GM12878 (cell line): ENCODE measurements at regions not wholly inside any gene's neighbourhood (a gene's known extent, or its start where the extent isn't known, plus 50 kb on each side); places are given as distances from the start of the nearest gene placed in this dataset.

Experiments used
- ATAC-seq: fragments of 200-7000 bp; cut with Tn5 transposase; 3 replicates; pipeline ENCODE4 v1.9.1; 2020; ENCODE audit warnings: mild to moderate bottlenecking, moderate library complexity
- BruUV-seq: library from RNA; stranded (reverse); fragments of 400-500 nt; replicated peaks from 2 replicates; lab custom pipeline; 2021; lab: Mats Ljungman, UMichigan
- CTCF ChIA-PET: fragments of 300-600 bp; sonication (Branson Sonifier 250); formaldehyde crosslinking; extraction: SDS; loops from one replicate; lab custom pipeline; 2021; ENCODE audit warnings: inconsistent platforms; lab: Yijun Ruan, JAX
- POLR2A ChIA-PET: fragments of 350-600 bp; formaldehyde crosslinking; extraction: SDS; loops from one replicate; lab custom pipeline; 2021; ENCODE audit warnings: inconsistent platforms; lab: Charles Lee
- RAD21 ChIA-PET: fragments of 300-600 bp; sonication (Branson Sonifier 250); formaldehyde crosslinking; loops from one replicate; lab custom pipeline; 2023; ENCODE audit warnings: antibody characterized with exemption; ENCODE audit not compliant: unreplicated experiment; lab: Charles Lee
- SMC1A ChIA-PET: fragments of 300-600 bp; sonication (Branson Sonifier 250); formaldehyde crosslinking; loops from one replicate; lab custom pipeline; 2023; ENCODE audit not compliant: unreplicated experiment, uncharacterized antibody; lab: Charles Lee
- DNase-seq: peaks from one replicate; pipeline ENCODE4 v3.0.0-alpha.2; 2011; ENCODE audit warnings: low read depth, low spot score
- FAIRE-seq: peaks from 3 replicates; lab custom pipeline; 2011; peaks lifted over from hg19 to GRCh38; lab: Jason Lieb, UNC
- H2AFZ ChIP-seq: 2 replicates; pipeline ENCODE4 v1.6.0; 2011; ENCODE audit warnings: low read depth, low read length, control low read depth; ENCODE audit not compliant: control insufficient read depth
- H3K27ac ChIP-seq: 2 replicates; pipeline ENCODE4 v1.5.1; 2011; ENCODE audit warnings: control low read depth; ENCODE audit not compliant: control insufficient read depth, insufficient read depth
- H3K27me3 ChIP-seq, 2 experiments: replicated peaks in 1 of 2; 2 replicates each; pipeline versions ENCODE4 v1.6.0 to v1.6.1; 2011; ENCODE audit warnings: low read length in 1 of 2; ENCODE audit not compliant: control insufficient read depth in 2 of 2, insufficient read depth in 2 of 2
- H3K36me3 ChIP-seq, 2 experiments: 2 replicates each; pipeline ENCODE4 v1.5.1; 2011; ENCODE audit warnings: low read length in 1 of 2; ENCODE audit not compliant: control insufficient read depth in 2 of 2, insufficient read depth in 2 of 2
- H3K4me1 ChIP-seq: 2 replicates; pipeline ENCODE4 v1.6.1; 2011; ENCODE audit warnings: mild to moderate bottlenecking, low read length, moderate library complexity, mixed read lengths; ENCODE audit not compliant: control insufficient read depth, insufficient read depth
- H3K4me2 ChIP-seq: 2 replicates; pipeline ENCODE4 v1.6.0; 2011; ENCODE audit warnings: control low read depth; ENCODE audit not compliant: control insufficient read depth, insufficient read depth
- H3K4me3 ChIP-seq: fragments of 200-600 bp; sonication (generic); 2 replicates; pipeline ENCODE4 v1.5.1; 2016
- H3K79me2 ChIP-seq: 2 replicates; pipeline ENCODE4 v1.6.0; 2011; ENCODE audit warnings: low read length; ENCODE audit not compliant: control insufficient read depth, insufficient read depth
- H3K9ac ChIP-seq: 2 replicates; pipeline ENCODE4 v1.8.0; 2011; ENCODE audit warnings: low read length, control low read depth, mixed read lengths; ENCODE audit not compliant: control insufficient read depth, insufficient read depth
- H3K9me3 ChIP-seq: replicated peaks from 3 replicates; pipeline ENCODE4 v1.5.1; 2011; ENCODE audit warnings: mild to moderate bottlenecking, low read length; ENCODE audit not compliant: control insufficient read depth, insufficient read depth
- H4K20me1 ChIP-seq: 2 replicates; pipeline ENCODE4 v1.6.0; 2011; ENCODE audit not compliant: control insufficient read depth, insufficient read depth
- ATF7 ChIP-seq: fragments of 450-650 bp; IDR thresholded peaks from 2 replicates; pipeline ENCODE4 v1.6.1; 2016; ENCODE audit warnings: low read depth, mild to moderate bottlenecking
- CEBPB ChIP-seq, 2 experiments: fragments of 150-350 bp in 1 of 2; IDR thresholded peaks; 2 replicates each; pipeline ENCODE4 v1.6.1; 2012 to 2014; ENCODE audit warnings: low read depth in 2 of 2, low read length in 2 of 2, borderline replicate concordance in 1 of 2, inconsistent platforms in 1 of 2
- CREM ChIP-seq: IDR thresholded peaks from 2 replicates; pipeline ENCODE4 v1.6.1; 2014; ENCODE audit warnings: antibody characterized with exemption, low read depth
- EP300 ChIP-seq, 2 experiments: fragments of 150-350 bp in 1 of 2; IDR thresholded peaks; 2 replicates each; pipeline ENCODE4 v1.6.1; 2011 to 2012; ENCODE audit warnings: low read depth in 2 of 2, low read length in 2 of 2, borderline replicate concordance in 1 of 2, improper control_type of control experiment in 1 of 2, inconsistent platforms in 1 of 2; ENCODE audit not compliant: control insufficient read depth in 1 of 2
- HDAC2 ChIP-seq: fragments of 200-600 bp; sonication (generic); IDR thresholded peaks from 2 replicates; pipeline ENCODE4 v1.6.1; 2017
- NFXL1 ChIP-seq: fragments of 450-650 bp; IDR thresholded peaks from 2 replicates; pipeline ENCODE4 v1.6.1; 2017; ENCODE audit warnings: antibody characterized with exemption, mild to moderate bottlenecking, borderline replicate concordance
- NR2C1 ChIP-seq: fragments of 450-650 bp; IDR thresholded peaks from 2 replicates; pipeline ENCODE4 v1.6.1; 2017; ENCODE audit warnings: antibody characterized with exemption, mild to moderate bottlenecking, moderate library complexity
- POLR2A ChIP-seq: IDR thresholded peaks from 2 replicates; pipeline ENCODE4 v1.6.1; 2011; ENCODE audit warnings: low read depth, mild to moderate bottlenecking, low read length
- SP1 ChIP-seq: IDR thresholded peaks from one replicate; pipeline ENCODE4 v1.6.1; 2011; ENCODE audit warnings: low read depth, low read length
- SREBF2 ChIP-seq: IDR thresholded peaks from 2 replicates; pipeline ENCODE4 v1.6.1; 2012; ENCODE audit warnings: mild to moderate bottlenecking, low read length
- TAF1 ChIP-seq: IDR thresholded peaks from 2 replicates; pipeline ENCODE4 v1.6.1; 2011; ENCODE audit warnings: mild to moderate bottlenecking, low read depth, low read length, borderline replicate concordance
- TBL1XR1 ChIP-seq: IDR thresholded peaks from 2 replicates; pipeline ENCODE4 v1.6.1; 2012; ENCODE audit warnings: low read depth, low read length, improper control_type of control experiment
- ZNF207 ChIP-seq: fragments of 450-650 bp; IDR thresholded peaks from 2 replicates; pipeline ENCODE4 v1.6.1; 2014; ENCODE audit warnings: antibody characterized with exemption, mild to moderate bottlenecking, borderline replicate concordance
- WGBS: methylation state at CpG from one replicate; pipeline ENCODE4 v1.1.6; 2016; ENCODE audit warnings: low lambda C conversion rate; ENCODE audit not compliant: insufficient replicate concordance, insufficient coverage; ENCODE audit errors: missing lambda C conversion rate; 5-methylcytosine and 5-hydroxymethylcytosine counted together
- in situ Hi-C: fragments of 300-500 bp; cut with MboI; formaldehyde crosslinking; loops from 9 replicates; pipeline ENCODE4 v1.14.3; 2018; ENCODE audit warnings: mixed read lengths
- intact Hi-C: fragments of 100-400 bp; cut with micrococcal nuclease; formaldehyde crosslinking; loops from one replicate; pipeline ENCODE4 v1.14.2; 2022; ENCODE audit not compliant: unreplicated experiment
- TF ChIP-seq, protein P1 (sequence below): IDR thresholded peaks from 2 replicates; pipeline ENCODE4 v1.6.1; 2011; ENCODE audit warnings: mild to moderate bottlenecking, low read depth, low read length, moderate library complexity; ENCODE audit not compliant: insufficient replicate concordance
- TF ChIP-seq, protein P2 (sequence below): fragments of 450-650 bp; IDR thresholded peaks from 2 replicates; pipeline ENCODE4 v1.6.1; 2016; ENCODE audit warnings: mild to moderate bottlenecking

DNA sequence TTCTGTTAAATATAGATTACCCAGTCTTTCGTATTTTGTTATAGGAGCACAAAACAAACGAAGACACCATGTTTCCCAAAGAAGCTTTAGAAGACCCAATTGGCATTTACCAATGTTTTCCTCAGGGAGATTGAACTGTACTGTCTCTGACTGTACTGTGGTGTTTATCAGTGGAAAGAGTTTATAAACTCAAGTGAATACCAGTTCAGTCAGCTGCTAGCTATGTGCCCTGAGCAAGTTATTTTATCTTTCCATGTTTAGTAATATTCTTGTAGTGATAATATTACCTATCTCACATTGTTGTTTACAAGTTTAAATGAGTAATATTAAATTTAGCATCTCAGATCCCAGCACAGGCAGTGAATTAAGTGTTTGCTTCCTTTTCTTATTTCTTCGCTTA lies 773.2 kb downstream of the KCNA4 start:
- Histone ChIP-seq H2AFZ (no peak overlapping the region), H3K9me3 (no peaks in the 10 kb centered on the region), H3K9ac (no peak overlapping the region), H3K4me2 (no peak overlapping the region), H3K36me3 (no peaks in the 10 kb centered on the region), H3K4me3 (no peak overlapping the region), H3K27ac (no peak overlapping the region), H3K79me2 (no peaks in the 10 kb centered on the region), H3K4me1 (no peaks in the 10 kb centered on the region), H3K27me3 (no peaks in the 10 kb centered on the region), H4K20me1 (no peaks in the 10 kb centered on the region)
- FAIRE-seq (no peak), ATAC-seq (no peak), DNase-seq (no peak)
- SMC1A ChIA-PET, result interaction anchor here (0.6 to 1.3 kb wide), 2 partner anchors 82 to 556 kb away, joined by 3 to 4 read pairs; no protein-coding TSS in a partner anchor
- TF ChIP-seq SP1 (no peak), ATF7 (no peak), NR2C1 (no peak), CREM (no peak), CEBPB (IDR thresholded peaks at IDR 0.05; ENCODE audit: borderline replicate concordance in 1 of 2, low read depth in 2 of 2, low read length in 2 of 2) (no peak), NFXL1 (no peak), POLR2A (no peak), TBL1XR1 (no peak), EP300 (IDR thresholded peaks at IDR 0.05; ENCODE audit: borderline replicate concordance in 1 of 2, control insufficient read depth in 1 of 2, low read depth in 2 of 2, low read length in 2 of 2) (no peak)
- in situ Hi-C loops, result no loop called here
- BruUV-seq, result no TSS peak
- intact Hi-C loops, result no loop called here
- POLR2A ChIA-PET, result no interaction called here
- WGBS, result 2% methylated on average over 3 of the region's 3 CpGs
- RAD21 ChIA-PET, result interaction anchor here (1.0 to 1.1 kb wide), 2 partner anchors 17 to 87 kb away, joined by 3 read pairs; no protein-coding TSS in a partner anchor
- CTCF ChIA-PET, result interaction anchor here (0.6 to 2.8 kb wide), 2 partner anchors 58 to 86 kb away, joined by 4 to 11 read pairs; no protein-coding TSS in a partner anchor

DNA sequence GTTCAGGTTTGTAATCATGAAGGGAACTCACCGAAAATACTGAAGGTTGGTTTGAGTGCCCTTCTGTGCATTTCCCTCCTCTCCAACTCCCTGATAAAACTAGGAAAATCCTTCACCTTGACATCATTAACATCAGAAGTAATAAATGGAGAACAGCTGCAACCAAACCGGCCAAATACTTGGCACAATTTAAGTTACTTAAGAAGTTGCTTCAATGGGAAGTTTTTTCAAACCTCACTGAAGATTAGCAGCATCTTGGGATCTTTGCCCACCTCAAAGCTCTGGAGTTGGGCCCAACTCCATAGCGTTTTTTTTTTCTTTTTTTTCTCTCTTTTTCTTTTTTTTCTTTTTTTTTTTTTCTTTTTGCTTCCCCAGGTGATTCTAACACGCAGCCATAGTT lies 784.8 kb downstream of the KCNA4 start:
- Histone ChIP-seq H3K27ac (no peak overlapping the region), H3K4me1 (no peaks in the 10 kb centered on the region), H3K4me2 (no peak overlapping the region), H3K79me2 (no peaks in the 10 kb centered on the region), H3K9ac (no peak overlapping the region), H2AFZ (no peak overlapping the region), H3K27me3 (no peaks in the 10 kb centered on the region), H3K9me3 (no peaks in the 10 kb centered on the region), H4K20me1 (no peaks in the 10 kb centered on the region)
- in situ Hi-C loops, result no loop called here
- ChIA-PET CTCF (no interaction called here), RAD21 (no interaction called here)
- intact Hi-C loops, result no loop called here
- WGBS, result 0% methylated on average over 4 of the region's 4 CpGs
- TF ChIP-seq, protein P1, sequence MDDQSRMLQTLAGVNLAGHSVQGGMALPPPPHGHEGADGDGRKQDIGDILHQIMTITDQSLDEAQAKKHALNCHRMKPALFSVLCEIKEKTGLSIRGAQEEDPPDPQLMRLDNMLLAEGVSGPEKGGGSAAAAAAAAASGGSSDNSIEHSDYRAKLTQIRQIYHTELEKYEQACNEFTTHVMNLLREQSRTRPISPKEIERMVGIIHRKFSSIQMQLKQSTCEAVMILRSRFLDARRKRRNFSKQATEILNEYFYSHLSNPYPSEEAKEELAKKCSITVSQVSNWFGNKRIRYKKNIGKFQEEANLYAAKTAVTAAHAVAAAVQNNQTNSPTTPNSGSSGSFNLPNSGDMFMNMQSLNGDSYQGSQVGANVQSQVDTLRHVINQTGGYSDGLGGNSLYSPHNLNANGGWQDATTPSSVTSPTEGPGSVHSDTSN, result no peak
- TF ChIP-seq TAF1 (no peak), SREBF2 (no peak), ZNF207 (no peak), HDAC2 (no peak)
- TF ChIP-seq, protein P2, sequence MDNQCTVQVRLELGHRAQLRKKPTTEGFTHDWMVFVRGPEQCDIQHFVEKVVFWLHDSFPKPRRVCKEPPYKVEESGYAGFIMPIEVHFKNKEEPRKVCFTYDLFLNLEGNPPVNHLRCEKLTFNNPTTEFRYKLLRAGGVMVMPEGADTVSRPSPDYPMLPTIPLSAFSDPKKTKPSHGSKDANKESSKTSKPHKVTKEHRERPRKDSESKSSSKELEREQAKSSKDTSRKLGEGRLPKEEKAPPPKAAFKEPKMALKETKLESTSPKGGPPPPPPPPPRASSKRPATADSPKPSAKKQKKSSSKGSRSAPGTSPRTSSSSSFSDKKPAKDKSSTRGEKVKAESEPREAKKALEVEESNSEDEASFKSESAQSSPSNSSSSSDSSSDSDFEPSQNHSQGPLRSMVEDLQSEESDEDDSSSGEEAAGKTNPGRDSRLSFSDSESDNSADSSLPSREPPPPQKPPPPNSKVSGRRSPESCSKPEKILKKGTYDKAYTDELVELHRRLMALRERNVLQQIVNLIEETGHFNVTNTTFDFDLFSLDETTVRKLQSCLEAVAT, result no peak
- TF ChIP-seq, all 136 proteins: peak for 0
- FAIRE-seq, result no peak
- ChIA-PET POLR2A (no interaction called here), SMC1A (no interaction called here)
- ATAC-seq, result no peak
- BruUV-seq, result no TSS peak
- Histone ChIP-seq H3K4me3 (no peak overlapping the region), H3K36me3 (no peaks in the 10 kb centered on the region)
- DNase-seq, result no peak
